Liver (tissue), 3 donors: ENCODE measurements at regions not wholly inside any gene's neighbourhood (a gene's known extent, or its start where the extent isn't known, plus 50 kb on each side); places are given as distances from the start of the nearest gene placed in this dataset.
A peak's percentile ranks its signal among the peaks of the same experiment; 100 is the strongest.

Source experiments
- EGR1 ChIP-seq, 2 donors: IDR thresholded peaks; 2 replicates each; pipeline ENCODE4 v1.6.1; 2016 to 2018; ENCODE audit warnings: antibody characterized with exemption in 2 of 2, low read depth in 2 of 2
- GABPA ChIP-seq, 2 donors: IDR thresholded peaks in 1 of 2; conservative IDR thresholded peaks in 1 of 2; 2 replicates each; pipeline ENCODE4 v1.6.1; 2016; ENCODE audit warnings: antibody characterized with exemption in 2 of 2, mild to moderate bottlenecking in 1 of 2, moderate library complexity in 1 of 2
- HNF4G ChIP-seq: IDR thresholded peaks from 2 replicates; pipeline ENCODE4 v1.6.1; 2016; ENCODE audit warnings: antibody characterized with exemption
- JUND ChIP-seq, 2 donors: IDR thresholded peaks; 2 replicates each; pipeline ENCODE4 v1.6.1; 2016; ENCODE audit warnings: antibody characterized with exemption in 2 of 2
- NR2F2 ChIP-seq: IDR thresholded peaks from 2 replicates; pipeline ENCODE4 v1.6.1; 2016; ENCODE audit warnings: antibody characterized with exemption
- RXRA ChIP-seq, 2 donors: IDR thresholded peaks; 2 replicates each; pipeline ENCODE4 v1.6.1; 2017 to 2018; ENCODE audit warnings: antibody characterized with exemption in 2 of 2, mild to moderate bottlenecking in 1 of 2
- SP1 ChIP-seq: IDR thresholded peaks from 2 replicates; pipeline ENCODE4 v1.6.1; 2018; ENCODE audit warnings: antibody characterized with exemption, mild to moderate bottlenecking
- TAF1 ChIP-seq: conservative IDR thresholded peaks from 2 replicates; pipeline ENCODE4 v1.6.1; 2016; ENCODE audit warnings: antibody characterized with exemption, mild to moderate bottlenecking
- YY1 ChIP-seq: IDR thresholded peaks from 2 replicates; pipeline ENCODE4 v1.6.1; 2016; ENCODE audit warnings: antibody characterized with exemption, mild to moderate bottlenecking
- TF ChIP-seq, protein P1 (sequence below): fragments of 150-350 bp; IDR thresholded peaks from 2 replicates; pipeline ENCODE4 v1.5.1; 2017; ENCODE audit warnings: improper control_type of control experiment, low read depth, low read length; ENCODE audit not compliant: missing input control
- TF ChIP-seq, protein P2 (sequence below): IDR thresholded peaks from 2 replicates; pipeline ENCODE4 v1.6.1; 2016; ENCODE audit warnings: antibody characterized with exemption
- TF ChIP-seq, protein P3 (sequence below): IDR thresholded peaks from 2 replicates; pipeline ENCODE4 v1.6.1; 2016; ENCODE audit warnings: antibody characterized with exemption
- TF ChIP-seq, protein P4 (sequence below): IDR thresholded peaks from 2 replicates; pipeline ENCODE4 v1.6.1; 2016; ENCODE audit warnings: antibody characterized with exemption, mild to moderate bottlenecking
- donor health status: healthy.
- donor health status: healthy.

- TF ChIP-seq, protein P1, sequence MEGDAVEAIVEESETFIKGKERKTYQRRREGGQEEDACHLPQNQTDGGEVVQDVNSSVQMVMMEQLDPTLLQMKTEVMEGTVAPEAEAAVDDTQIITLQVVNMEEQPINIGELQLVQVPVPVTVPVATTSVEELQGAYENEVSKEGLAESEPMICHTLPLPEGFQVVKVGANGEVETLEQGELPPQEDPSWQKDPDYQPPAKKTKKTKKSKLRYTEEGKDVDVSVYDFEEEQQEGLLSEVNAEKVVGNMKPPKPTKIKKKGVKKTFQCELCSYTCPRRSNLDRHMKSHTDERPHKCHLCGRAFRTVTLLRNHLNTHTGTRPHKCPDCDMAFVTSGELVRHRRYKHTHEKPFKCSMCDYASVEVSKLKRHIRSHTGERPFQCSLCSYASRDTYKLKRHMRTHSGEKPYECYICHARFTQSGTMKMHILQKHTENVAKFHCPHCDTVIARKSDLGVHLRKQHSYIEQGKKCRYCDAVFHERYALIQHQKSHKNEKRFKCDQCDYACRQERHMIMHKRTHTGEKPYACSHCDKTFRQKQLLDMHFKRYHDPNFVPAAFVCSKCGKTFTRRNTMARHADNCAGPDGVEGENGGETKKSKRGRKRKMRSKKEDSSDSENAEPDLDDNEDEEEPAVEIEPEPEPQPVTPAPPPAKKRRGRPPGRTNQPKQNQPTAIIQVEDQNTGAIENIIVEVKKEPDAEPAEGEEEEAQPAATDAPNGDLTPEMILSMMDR = peak; percentile 76
- TF ChIP-seq YY1 (no peak), GABPA (IDR thresholded peaks at IDR 0.05 in 1 of 2, conservative IDR thresholded peaks at IDR 0.05 in 1 of 2) (no peak), EGR1 (IDR thresholded peaks at IDR 0.05; ENCODE audit: low read depth in 2 of 2) (no peak), JUND (IDR thresholded peaks at IDR 0.05) (no peak), SP1 (no peak), TAF1 (no peak), NR2F2 (no peak), HNF4G (no peak), RXRA (IDR thresholded peaks at IDR 0.05) (no peak)
- TF ChIP-seq, protein P2, sequence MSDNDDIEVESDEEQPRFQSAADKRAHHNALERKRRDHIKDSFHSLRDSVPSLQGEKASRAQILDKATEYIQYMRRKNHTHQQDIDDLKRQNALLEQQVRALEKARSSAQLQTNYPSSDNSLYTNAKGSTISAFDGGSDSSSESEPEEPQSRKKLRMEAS = no peak
- TF ChIP-seq, protein P3, sequence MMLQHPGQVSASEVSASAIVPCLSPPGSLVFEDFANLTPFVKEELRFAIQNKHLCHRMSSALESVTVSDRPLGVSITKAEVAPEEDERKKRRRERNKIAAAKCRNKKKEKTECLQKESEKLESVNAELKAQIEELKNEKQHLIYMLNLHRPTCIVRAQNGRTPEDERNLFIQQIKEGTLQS = no peak
- TF ChIP-seq, protein P4, sequence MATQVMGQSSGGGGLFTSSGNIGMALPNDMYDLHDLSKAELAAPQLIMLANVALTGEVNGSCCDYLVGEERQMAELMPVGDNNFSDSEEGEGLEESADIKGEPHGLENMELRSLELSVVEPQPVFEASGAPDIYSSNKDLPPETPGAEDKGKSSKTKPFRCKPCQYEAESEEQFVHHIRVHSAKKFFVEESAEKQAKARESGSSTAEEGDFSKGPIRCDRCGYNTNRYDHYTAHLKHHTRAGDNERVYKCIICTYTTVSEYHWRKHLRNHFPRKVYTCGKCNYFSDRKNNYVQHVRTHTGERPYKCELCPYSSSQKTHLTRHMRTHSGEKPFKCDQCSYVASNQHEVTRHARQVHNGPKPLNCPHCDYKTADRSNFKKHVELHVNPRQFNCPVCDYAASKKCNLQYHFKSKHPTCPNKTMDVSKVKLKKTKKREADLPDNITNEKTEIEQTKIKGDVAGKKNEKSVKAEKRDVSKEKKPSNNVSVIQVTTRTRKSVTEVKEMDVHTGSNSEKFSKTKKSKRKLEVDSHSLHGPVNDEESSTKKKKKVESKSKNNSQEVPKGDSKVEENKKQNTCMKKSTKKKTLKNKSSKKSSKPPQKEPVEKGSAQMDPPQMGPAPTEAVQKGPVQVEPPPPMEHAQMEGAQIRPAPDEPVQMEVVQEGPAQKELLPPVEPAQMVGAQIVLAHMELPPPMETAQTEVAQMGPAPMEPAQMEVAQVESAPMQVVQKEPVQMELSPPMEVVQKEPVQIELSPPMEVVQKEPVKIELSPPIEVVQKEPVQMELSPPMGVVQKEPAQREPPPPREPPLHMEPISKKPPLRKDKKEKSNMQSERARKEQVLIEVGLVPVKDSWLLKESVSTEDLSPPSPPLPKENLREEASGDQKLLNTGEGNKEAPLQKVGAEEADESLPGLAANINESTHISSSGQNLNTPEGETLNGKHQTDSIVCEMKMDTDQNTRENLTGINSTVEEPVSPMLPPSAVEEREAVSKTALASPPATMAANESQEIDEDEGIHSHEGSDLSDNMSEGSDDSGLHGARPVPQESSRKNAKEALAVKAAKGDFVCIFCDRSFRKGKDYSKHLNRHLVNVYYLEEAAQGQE = no peak
These were observed 127.4 kb downstream of the BARX1 start for GRCh38 chr9:93827545-93828330.
